ENCODE measurements at regions not wholly inside any gene's neighbourhood (a gene's known extent, or its start where the extent isn't known, plus 50 kb on each side); places are given as distances from the start of the nearest gene placed in this dataset.
"Not testable (repeated sequence)": the region's sequence is repeated elsewhere in the genome, so short reads cannot be mapped to it uniquely, and the experiment has no call there.

GRCh38 chr2:94587042-94587441, 284.2 kb upstream of the TEKT4 start:
- not testable (repeated sequence) for TF ChIP-seq EP300 (IDR thresholded peaks at IDR 0.05; ENCODE audit: borderline replicate concordance in 1 of 2, low read depth in 1 of 2, low read length in 1 of 2); TCF12 (IDR thresholded peaks at IDR 0.05); JUND (IDR thresholded peaks at IDR 0.05); RAD21 (IDR thresholded peaks at IDR 0.05; ENCODE audit: low read length); CTCF (IDR thresholded peaks at IDR 0.05); SIN3A (IDR thresholded peaks at IDR 0.05; ENCODE audit: borderline replicate concordance, low read depth, low read length)

All from SK-N-SH (cell line).